HFF-Myc (cell line): ENCODE measurements at regions not wholly inside any gene's neighbourhood (a gene's known extent, or its start where the extent isn't known, plus 50 kb on each side); places are given as distances from the start of the nearest gene placed in this dataset.

Source experiments
- DNase-seq: peaks from one replicate; pipeline ENCODE4 v3.0.0-alpha.2; 2011; ENCODE audit warnings: low read depth; ENCODE audit errors: extremely low read depth
- H3K4me3 ChIP-seq: replicated peaks from 2 replicates; pipeline ENCODE4 v1.5.1; 2011; ENCODE audit warnings: low read depth, mild to moderate bottlenecking, control low read depth, low read length
- CTCF ChIP-seq: IDR thresholded peaks from 2 replicates; pipeline ENCODE4 v1.5.1; 2012; ENCODE audit warnings: mild to moderate bottlenecking, low read depth, low read length, control low read depth; ENCODE audit errors: missing control alignments

GRCh38 chr3:182575941-182576340 lies 217.4 kb upstream of the ATP11B start:
- TF ChIP-seq CTCF = no peak
- no peak overlapping the region for H3K4me3 ChIP-seq
- no peak for DNase-seq

GRCh38 chr3:182583545-182583944 lies 209.8 kb upstream of the ATP11B start:
- no peak for DNase-seq
- TF ChIP-seq CTCF = no peak

GRCh38 chr3:182585532-182586150 lies 207.7 kb upstream of the ATP11B start:
- no peak overlapping the region for H3K4me3 ChIP-seq
- DNase-seq = no peak
- TF ChIP-seq CTCF = no peak

More at GRCh38 chr3:182583545-182583944, 209.8 kb upstream of the ATP11B start:
- H3K4me3 ChIP-seq = no peak overlapping the region

GRCh38 chr3:182592747-182593146 lies 200.6 kb upstream of the ATP11B start:
- DNase-seq = no peak
- no peak for TF ChIP-seq CTCF
- no peak overlapping the region for H3K4me3 ChIP-seq

GRCh38 chr3:182596676-182597410 lies 196.5 kb upstream of the ATP11B start:
- no peak overlapping the region for H3K4me3 ChIP-seq
- TF ChIP-seq CTCF = no peak
- DNase-seq = no peak

GRCh38 chr3:182597621-182598041 lies 195.7 kb upstream of the ATP11B start:
- no peak for DNase-seq
- no peak for TF ChIP-seq CTCF

More at GRCh38 chr3:182597621-182598041, 195.7 kb upstream of the ATP11B start:
- no peak overlapping the region for H3K4me3 ChIP-seq
